Coronary artery (tissue), 2 donors: ENCODE measurements at regions not wholly inside any gene's neighbourhood (a gene's known extent, or its start where the extent isn't known, plus 50 kb on each side); places are given as distances from the start of the nearest gene placed in this dataset.

Source experiments
- DNase-seq: peaks from one replicate; pipeline ENCODE4 v3.0.0-alpha.2; 2017; ENCODE audit warnings: low spot score
- H3K27ac ChIP-seq, 2 donors: fragments of 200-600 bp; sonication (generic); one replicate each; pipeline ENCODE4 v1.5.1; 2016 to 2019
- H3K4me3 ChIP-seq: fragments of 200-600 bp; sonication (generic); 2 replicates; pipeline ENCODE4 v1.5.1; 2016; ENCODE audit warnings: mild to moderate bottlenecking, moderate library complexity
- CTCF ChIP-seq: fragments of 200-600 bp; sonication (generic); IDR thresholded peaks from one replicate; pipeline ENCODE4 v1.5.1; 2019; ENCODE audit warnings: antibody characterized with exemption

- Histone ChIP-seq H3K4me3 (no peak overlapping the region), H3K27ac (no peak overlapping the region)
- TF ChIP-seq CTCF, result no peak
- DNase-seq, result no peak
Measured at GRCh38 chr6:30418448-30418847, 70.9 kb upstream of the HLA-E start.

GRCh38 chr6:30424549-30424948 is 64.8 kb upstream of the HLA-E start:
- no peak for TF ChIP-seq CTCF
- no peak for DNase-seq
- Histone ChIP-seq H3K4me3 (no peak overlapping the region), H3K27ac (no peak overlapping the region)
